Nucleus accumbens (tissue), 56 donors: ENCODE measurements at regions not wholly inside any gene's neighbourhood (a gene's known extent, or its start where the extent isn't known, plus 50 kb on each side); places are given as distances from the start of the nearest gene placed in this dataset.

Experiments used
- DNase-seq, 56 donors: peaks; one replicate each; lab custom pipeline; 2025; lab: John Stamatoyannopoulos, UW

GRCh38 chr4:62917649-62918048 lies 1491.6 kb downstream of the TECRL start:
- DNase-seq, result no peak

- no peak for DNase-seq
These were observed 1494.5 kb downstream of the TECRL start for GRCh38 chr4:62914758-62915157.

GRCh38 chr4:62913065-62913464 lies 1496.2 kb downstream of the TECRL start:
- no peak for DNase-seq

- DNase-seq, result peak in 1 of 56 donors; percentile 0
These were observed 1496.7 kb downstream of the TECRL start for GRCh38 chr4:62912531-62912930.

- DNase-seq, result no peak
These were observed 1500.0 kb downstream of the TECRL start for GRCh38 chr4:62909238-62909637.

GRCh38 chr4:62901101-62901500 lies 1508.1 kb downstream of the TECRL start:
- no peak for DNase-seq

- no peak for DNase-seq
These were observed 1509.4 kb downstream of the TECRL start for GRCh38 chr4:62899646-62900364.

GRCh38 chr4:62898115-62898514 lies 1511.1 kb downstream of the TECRL start:
- DNase-seq, result no peak

- DNase-seq, result no peak
These were observed 1512.5 kb downstream of the TECRL start for GRCh38 chr4:62896721-62897120.

GRCh38 chr4:62881901-62882300 lies 1527.3 kb downstream of the TECRL start:
- DNase-seq, result no peak

- DNase-seq, result no peak
These were observed 1528.0 kb downstream of the TECRL start for GRCh38 chr4:62881210-62881609.

- no peak for DNase-seq
These were observed 1536.4 kb downstream of the TECRL start for GRCh38 chr4:62872856-62873255.

- DNase-seq, result no peak
These were observed 1538.2 kb downstream of the TECRL start for GRCh38 chr4:62871078-62871477.

- DNase-seq, result no peak
These were observed 1538.8 kb downstream of the TECRL start for GRCh38 chr4:62870451-62870850.

- DNase-seq, result no peak
These were observed 1544.0 kb downstream of the TECRL start for GRCh38 chr4:62865261-62865660.

- DNase-seq, result no peak
These were observed 1559.6 kb downstream of the TECRL start for GRCh38 chr4:62849696-62850095.

GRCh38 chr4:62835631-62836030 lies 1573.6 kb downstream of the TECRL start:
- DNase-seq, result no peak

GRCh38 chr4:62822306-62822705 lies 1586.9 kb downstream of the TECRL start:
- no peak for DNase-seq

- DNase-seq, result no peak
These were observed 1592.7 kb downstream of the TECRL start for GRCh38 chr4:62816566-62816965.

GRCh38 chr4:62814510-62815047 lies 1594.7 kb downstream of the TECRL start:
- DNase-seq, result peak in 1 of 56 donors; percentile 0

GRCh38 chr4:62806816-62807215 lies 1602.4 kb downstream of the TECRL start:
- no peak for DNase-seq

GRCh38 chr4:62804075-62804474 lies 1603.9 kb downstream of the ADGRL3 start:
- DNase-seq, result no peak

GRCh38 chr4:62797221-62797620 lies 1597.1 kb downstream of the ADGRL3 start:
- no peak for DNase-seq
